Kidney (tissue), 13 donors: ENCODE measurements at regions not wholly inside any gene's neighbourhood (a gene's known extent, or its start where the extent isn't known, plus 50 kb on each side); places are given as distances from the start of the nearest gene placed in this dataset.

ENCODE experiments used
- DNase-seq, 5 donors: peaks; one replicate each; pipeline ENCODE4 v3.0.0-alpha.2; 2013 to 2020
- FAIRE-seq: peaks from 2 replicates; lab custom pipeline; 2012; peaks lifted over from hg19 to GRCh38; lab: Jason Lieb, UNC
- H3K27ac ChIP-seq, 2 donors: one replicate each; pipeline ENCODE4 v1.7.0; 2013; ENCODE audit warnings: low read depth in 2 of 2, low read length in 2 of 2, inconsistent platforms in 1 of 2
- H3K27me3 ChIP-seq: one replicate; pipeline ENCODE4 v1.7.1; 2013; ENCODE audit warnings: low read length, inconsistent platforms; ENCODE audit not compliant: control insufficient read depth, insufficient read depth
- H3K36me3 ChIP-seq, 3 donors: one replicate each; pipeline versions ENCODE4 v1.7.0 to v1.7.1; 2013; ENCODE audit warnings: low read length in 3 of 3, control low read depth in 1 of 3, inconsistent platforms in 1 of 3; ENCODE audit not compliant: insufficient read depth in 3 of 3, control insufficient read depth in 2 of 3
- H3K4me1 ChIP-seq, 3 donors: one replicate each; pipeline versions ENCODE4 v1.7.0 to v1.7.1; 2013; ENCODE audit warnings: low read length in 3 of 3, inconsistent platforms in 1 of 3, low read depth in 1 of 3; ENCODE audit not compliant: control insufficient read depth in 2 of 3, insufficient read depth in 2 of 3
- H3K4me3 ChIP-seq, 3 donors: one replicate each; pipeline versions ENCODE4 v1.7.0 to v1.8.1; 2013; ENCODE audit warnings: low read length in 3 of 3, control low read depth in 1 of 3, inconsistent platforms in 1 of 3
- H3K9ac ChIP-seq, 3 donors: one replicate each; pipeline versions ENCODE4 v1.7.0 to v1.7.1; 2013; ENCODE audit warnings: low read length in 3 of 3, control low read depth in 1 of 3, inconsistent platforms in 1 of 3
- H3K9me3 ChIP-seq, 3 donors: one replicate each; pipeline versions ENCODE4 v1.7.0 to v1.7.1; 2013; ENCODE audit warnings: low read length in 3 of 3, control low read depth in 1 of 3, inconsistent platforms in 1 of 3; ENCODE audit not compliant: control insufficient read depth in 2 of 3, insufficient read depth in 1 of 3
- intact Hi-C: fragments of 100-400 bp; cut with DNase I; formaldehyde crosslinking; loops from one replicate; pipeline ENCODE4 v1.11.1; 2022
- TF ChIP-seq, protein P1 (sequence below): IDR thresholded peaks from 3 replicates; pipeline ENCODE4 v1.5.1; 2012; ENCODE audit warnings: mild to moderate bottlenecking, moderate library complexity, borderline replicate concordance; ENCODE audit not compliant: insufficient read depth; ENCODE audit errors: extremely low read depth
- donor health status: control.
- donor health status: control.
- donor health status: control.
- donor health status: control.
- donor health status: control.
- donor health status: DM: yes; HTN: yes; CAD: no.
- donor health status: Normal renal cell carcinoma (clear cell type).

DNA sequence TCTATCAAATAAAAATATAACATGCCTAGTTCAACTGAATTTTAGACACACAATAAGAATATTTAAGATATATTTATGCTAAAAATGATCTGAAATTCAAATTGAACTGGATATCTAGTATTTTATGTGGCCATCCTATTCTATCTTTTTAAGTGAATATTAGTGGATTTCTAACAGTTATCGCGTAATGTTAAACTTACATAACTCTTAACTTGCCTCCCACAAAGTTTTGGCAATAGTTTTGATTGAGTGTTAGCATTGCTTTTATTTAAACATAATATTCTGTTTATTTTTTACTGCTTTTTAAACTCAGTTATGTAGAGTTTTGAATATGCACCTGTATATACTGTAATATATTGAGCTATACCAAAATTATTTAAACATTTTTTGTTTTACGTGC is 1279.5 kb downstream of the OTOL1 start:
- no peak overlapping the region for H3K4me3 ChIP-seq
- DNase-seq: no peak
- no peaks in the 10 kb centered on the region for H3K27me3 ChIP-seq
- intact Hi-C loops: no loop called here
- no peak for FAIRE-seq
- no peaks in the 10 kb centered on the region for H3K36me3 ChIP-seq
- no peaks in the 10 kb centered on the region for H3K9me3 ChIP-seq
- TF ChIP-seq, protein P1, sequence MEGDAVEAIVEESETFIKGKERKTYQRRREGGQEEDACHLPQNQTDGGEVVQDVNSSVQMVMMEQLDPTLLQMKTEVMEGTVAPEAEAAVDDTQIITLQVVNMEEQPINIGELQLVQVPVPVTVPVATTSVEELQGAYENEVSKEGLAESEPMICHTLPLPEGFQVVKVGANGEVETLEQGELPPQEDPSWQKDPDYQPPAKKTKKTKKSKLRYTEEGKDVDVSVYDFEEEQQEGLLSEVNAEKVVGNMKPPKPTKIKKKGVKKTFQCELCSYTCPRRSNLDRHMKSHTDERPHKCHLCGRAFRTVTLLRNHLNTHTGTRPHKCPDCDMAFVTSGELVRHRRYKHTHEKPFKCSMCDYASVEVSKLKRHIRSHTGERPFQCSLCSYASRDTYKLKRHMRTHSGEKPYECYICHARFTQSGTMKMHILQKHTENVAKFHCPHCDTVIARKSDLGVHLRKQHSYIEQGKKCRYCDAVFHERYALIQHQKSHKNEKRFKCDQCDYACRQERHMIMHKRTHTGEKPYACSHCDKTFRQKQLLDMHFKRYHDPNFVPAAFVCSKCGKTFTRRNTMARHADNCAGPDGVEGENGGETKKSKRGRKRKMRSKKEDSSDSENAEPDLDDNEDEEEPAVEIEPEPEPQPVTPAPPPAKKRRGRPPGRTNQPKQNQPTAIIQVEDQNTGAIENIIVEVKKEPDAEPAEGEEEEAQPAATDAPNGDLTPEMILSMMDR: no peak
- H3K27ac ChIP-seq: no peak overlapping the region
- no peaks in the 10 kb centered on the region for H3K4me1 ChIP-seq
- H3K9ac ChIP-seq: no peak overlapping the region

DNA sequence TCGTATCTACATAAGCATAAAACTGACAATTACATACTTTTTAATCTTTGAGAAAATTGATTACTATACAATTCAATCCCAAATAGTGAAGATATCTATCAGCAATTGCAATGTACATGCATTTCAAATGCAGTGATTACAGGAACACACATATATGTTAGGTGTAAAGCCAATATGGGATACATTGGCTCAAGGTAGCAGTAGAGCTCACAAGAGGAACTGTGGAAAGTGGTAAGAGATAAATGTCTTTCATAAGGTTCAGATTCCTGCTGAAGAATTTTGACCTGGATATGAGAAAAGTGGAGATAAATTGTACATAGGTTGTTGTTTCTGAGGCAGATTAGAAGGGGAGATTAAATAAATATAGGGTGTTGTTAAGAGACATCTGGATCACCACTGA is 1280.5 kb downstream of the OTOL1 start:
- Histone ChIP-seq H3K27ac (no peak overlapping the region), H3K9me3 (no peaks in the 10 kb centered on the region), H3K4me1 (no peaks in the 10 kb centered on the region), H3K27me3 (no peaks in the 10 kb centered on the region), H3K9ac (no peak overlapping the region), H3K4me3 (no peak overlapping the region), H3K36me3 (no peaks in the 10 kb centered on the region)
- DNase-seq (no peak), FAIRE-seq (no peak)
- intact Hi-C loops: no loop called here
- TF ChIP-seq, protein P1: no peak

DNA sequence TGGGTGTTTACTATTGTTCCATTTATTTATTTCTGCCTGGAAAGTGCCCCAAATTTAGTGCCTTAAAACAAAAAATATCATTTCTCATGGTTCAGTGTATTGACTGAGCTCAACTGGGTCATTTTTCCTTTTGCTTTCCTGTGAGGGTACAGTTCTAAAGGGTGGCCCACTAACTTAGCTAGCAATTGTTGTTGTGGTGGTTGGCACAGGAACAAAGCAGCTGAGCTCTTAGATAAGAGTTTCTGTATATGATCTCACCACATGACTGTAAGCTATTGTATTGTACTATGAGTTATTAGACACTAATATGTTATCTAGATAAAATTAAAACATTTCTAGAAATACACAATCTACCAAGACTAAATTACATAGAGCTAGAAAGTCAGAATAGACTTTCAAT is 1283.7 kb downstream of the OTOL1 start:
- Histone ChIP-seq H3K27me3 (no peaks in the 10 kb centered on the region), H3K4me1 (no peaks in the 10 kb centered on the region), H3K9me3 (no peaks in the 10 kb centered on the region), H3K4me3 (no peak overlapping the region), H3K27ac (no peak overlapping the region), H3K36me3 (no peaks in the 10 kb centered on the region), H3K9ac (no peak overlapping the region)
- DNase-seq: no peak
- intact Hi-C loops: no loop called here
- TF ChIP-seq, protein P1: no peak
- FAIRE-seq: no peak

DNA sequence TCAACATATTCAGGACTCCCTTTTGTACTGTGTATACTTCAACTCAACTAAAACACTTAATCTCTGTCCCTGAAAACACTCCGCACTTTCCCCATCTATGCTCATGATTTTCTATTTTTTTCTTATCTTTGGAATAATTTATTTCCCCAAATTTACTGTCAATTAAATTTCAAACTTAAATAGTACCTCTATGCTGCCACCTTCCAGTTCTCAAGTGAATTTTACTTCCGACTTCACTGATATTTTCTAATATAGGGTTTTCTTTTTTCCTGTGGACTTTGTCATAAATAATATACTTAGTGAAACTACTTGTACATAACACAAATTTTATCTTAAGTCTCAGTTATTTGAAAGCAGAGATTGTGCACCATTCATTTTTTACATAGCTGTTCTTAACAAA is 1303.3 kb downstream of the OTOL1 start:
- Histone ChIP-seq H3K27ac (no peak overlapping the region), H3K4me3 (no peak overlapping the region)
- intact Hi-C loops: no loop called here

More for the DNA sequence above, 1303.3 kb downstream of the OTOL1 start:
- DNase-seq: no peak
- Histone ChIP-seq H3K27me3 (no peaks in the 10 kb centered on the region), H3K4me1 (no peaks in the 10 kb centered on the region), H3K9me3 (no peaks in the 10 kb centered on the region), H3K9ac (no peak overlapping the region), H3K36me3 (no peaks in the 10 kb centered on the region)
- no peak for FAIRE-seq
- TF ChIP-seq, protein P1: no peak
